IMR-90 (cell line): ENCODE measurements at regions not wholly inside any gene's neighbourhood (a gene's known extent, or its start where the extent isn't known, plus 50 kb on each side); places are given as distances from the start of the nearest gene placed in this dataset.

Experiments used
- CTCF ChIP-seq: conservative IDR thresholded peaks from 2 replicates; pipeline ENCODE4 v1.5.1; 2012; ENCODE audit warnings: mild to moderate bottlenecking, low read depth, low read length, improper control_type of control experiment
- MAZ ChIP-seq: IDR thresholded peaks from 2 replicates; pipeline ENCODE4 v1.6.1; 2012; ENCODE audit warnings: low read depth, mild to moderate bottlenecking, low read length, improper control_type of control experiment, moderate library complexity, borderline replicate concordance
- NFE2L2 ChIP-seq: fragments of 150-350 bp; IDR thresholded peaks from 2 replicates; pipeline ENCODE4 v1.6.1; 2016; ENCODE audit warnings: low read depth, mild to moderate bottlenecking, low read length
- POLR2A ChIP-seq: IDR thresholded peaks from 2 replicates; pipeline ENCODE4 v1.6.1; 2012; ENCODE audit warnings: mild to moderate bottlenecking, low read depth, low read length
- RAD21 ChIP-seq: IDR thresholded peaks from 2 replicates; pipeline ENCODE4 v1.6.1; 2012; ENCODE audit warnings: low read length, improper control_type of control experiment
- USF2 ChIP-seq: fragments of 150-350 bp; IDR thresholded peaks from 2 replicates; pipeline ENCODE4 v1.6.1; 2017; ENCODE audit warnings: mild to moderate bottlenecking, antibody characterized with exemption, low read length, low read depth

GRCh38 chr12:118748478-118749380 lies 232.6 kb upstream of the SRRM4 start:
- TF ChIP-seq CTCF = no peak
- no peak for TF ChIP-seq MAZ
- no peak for TF ChIP-seq NFE2L2
- TF ChIP-seq RAD21 = no peak
- TF ChIP-seq POLR2A = no peak
- TF ChIP-seq USF2 = no peak
